K562 (cell line): ENCODE measurements at regions not wholly inside any gene's neighbourhood (a gene's known extent, or its start where the extent isn't known, plus 50 kb on each side); places are given as distances from the start of the nearest gene placed in this dataset.

Source experiments
- ATAC-seq: fragments of 200-7000 bp; cut with Tn5 transposase; 3 replicates; pipeline ENCODE4 v1.9.1; 2020; ENCODE audit warnings: moderate library complexity
- BruUV-seq: library from RNA; stranded (reverse); fragments of 400-500 nt; replicated peaks from 2 replicates; lab custom pipeline; 2021; lab: Mats Ljungman, UMichigan
- CTCF ChIA-PET: fragments of 300-600 bp; formaldehyde crosslinking; extraction: SDS; loops from one replicate; lab custom pipeline; 2021; ENCODE audit warnings: low intra/inter-chr PET ratio; lab: Yijun Ruan, JAX
- POLR2A ChIA-PET: fragments of 300-600, 350-650 bp; sonication (Branson Sonifier 250); formaldehyde crosslinking; extraction: SDS; loops from one replicate; lab custom pipeline; 2021; ENCODE audit warnings: antibody characterized with exemption, inconsistent platforms; lab: Yijun Ruan, JAX
- DNase-seq, 4 experiments: peaks; one replicate each; pipeline versions ENCODE4 v3.0.0 to v3.0.0-alpha.2; 2011 to 2018; ENCODE audit warnings: low spot score in 3 of 4, mixed read lengths in 3 of 4; ENCODE audit errors: extremely low read depth in 1 of 4
- FAIRE-seq: peaks from 2 replicates; lab custom pipeline; 2011; peaks lifted over from hg19 to GRCh38; lab: Jason Lieb, UNC
- H2AFZ ChIP-seq: 2 replicates; pipeline ENCODE4 v1.6.0; 2011; ENCODE audit warnings: low read depth, low read length, control low read depth, inconsistent platforms
- H3K27ac ChIP-seq: fragments of 200-600 bp; 3 replicates; pipeline ENCODE4 v1.8.0; 2011; ENCODE audit warnings: low read depth, mild to moderate bottlenecking, control low read depth, inconsistent platforms, low read length, moderate library complexity, mixed read lengths; ENCODE audit errors: extremely low read depth
- H3K27me3 ChIP-seq, 2 experiments: fragments of 300-600 bp in 1 of 2; 2 replicates in 1 of 2; 3 replicates in 1 of 2; pipeline versions ENCODE4 v1.6.0 to v1.8.0; 2011; ENCODE audit warnings: inconsistent platforms in 2 of 2, low read length in 2 of 2, mild to moderate bottlenecking in 1 of 2, mixed read lengths in 1 of 2, moderate library complexity in 1 of 2; ENCODE audit not compliant: control insufficient read depth in 2 of 2, insufficient read depth in 2 of 2
- H3K36me3 ChIP-seq: fragments of 300-600 bp; 3 replicates; pipeline ENCODE4 v1.8.0; 2011; ENCODE audit warnings: mild to moderate bottlenecking, low read length, inconsistent platforms; ENCODE audit not compliant: control insufficient read depth, insufficient read depth
- H3K4me1 ChIP-seq, 2 experiments: fragments of 200-600 bp in 1 of 2; replicated peaks in 1 of 2; 2 replicates in 1 of 2; 3 replicates in 1 of 2; pipeline versions ENCODE4 v1.5.1 to v1.8.0; 2011; ENCODE audit warnings: inconsistent platforms in 2 of 2, low read length in 2 of 2, mild to moderate bottlenecking in 1 of 2, mixed read lengths in 1 of 2, moderate library complexity in 1 of 2; ENCODE audit not compliant: control insufficient read depth in 2 of 2, insufficient read depth in 2 of 2
- H3K4me2 ChIP-seq: 2 replicates; pipeline ENCODE4 v1.6.1; 2011; ENCODE audit warnings: low read length, control low read depth, inconsistent platforms, mixed read lengths; ENCODE audit not compliant: insufficient read depth
- H3K4me3 ChIP-seq: fragments of 200-600 bp; sonication (generic), shearing (Covaris generic); 2 replicates; pipeline ENCODE4 v1.5.1; 2016; ENCODE audit warnings: control low read depth, inconsistent platforms
- H3K79me2 ChIP-seq: fragments of 200-600 bp; 3 replicates; pipeline ENCODE4 v1.8.0; 2011; ENCODE audit warnings: low read length, inconsistent platforms; ENCODE audit not compliant: control insufficient read depth, insufficient read depth
- H3K9ac ChIP-seq, 2 experiments: 2 replicates each; pipeline versions ENCODE4 v1.6.0 to v1.6.1; 2011; ENCODE audit warnings: low read depth in 2 of 2, low read length in 2 of 2, control low read depth in 1 of 2, inconsistent platforms in 1 of 2, mild to moderate bottlenecking in 1 of 2, mixed read lengths in 1 of 2; ENCODE audit not compliant: insufficient read depth in 1 of 2
- H3K9me1 ChIP-seq: one replicate; pipeline ENCODE4 v1.6.0; 2011; ENCODE audit warnings: inconsistent platforms, mild to moderate bottlenecking, low read length, moderate library complexity; ENCODE audit not compliant: control insufficient read depth, insufficient read depth
- H3K9me3 ChIP-seq: replicated peaks from 2 replicates; pipeline ENCODE4 v1.5.1; 2011; ENCODE audit warnings: low read depth, low read length, inconsistent platforms; ENCODE audit not compliant: control insufficient read depth, insufficient read depth
- H4K20me1 ChIP-seq: replicated peaks from 2 replicates; pipeline ENCODE4 v1.6.1; 2011; ENCODE audit warnings: low read length, inconsistent platforms, mixed read lengths; ENCODE audit not compliant: control insufficient read depth, insufficient read depth
- NCOA6 ChIP-seq: fragments of 450-650 bp; IDR thresholded peaks from 2 replicates; pipeline ENCODE4 v1.6.1; 2017; ENCODE audit warnings: mild to moderate bottlenecking
- NKRF ChIP-seq: fragments of 450-650 bp; IDR thresholded peaks from 2 replicates; pipeline ENCODE4 v1.6.1; 2016; ENCODE audit warnings: borderline replicate concordance
- NR2C1 ChIP-seq, 2 experiments: fragments of 450-650 bp; IDR thresholded peaks; 2 replicates each; pipeline ENCODE4 v1.6.1; 2017; ENCODE audit warnings: mild to moderate bottlenecking in 2 of 2, antibody characterized with exemption in 1 of 2, inconsistent platforms in 1 of 2, missing compliant biosample characterization in 1 of 2, missing genetic modification characterization in 1 of 2
- PREB ChIP-seq: sonication (generic); formaldehyde crosslinking; IDR thresholded peaks from 2 replicates; pipeline ENCODE4 v1.8.1; 2023; ENCODE audit warnings: mild to moderate bottlenecking, missing genetic modification reagents
- RUNX1 ChIP-seq: sonication (generic); IDR thresholded peaks from 2 replicates; pipeline ENCODE4 v1.6.1; 2016; ENCODE audit warnings: antibody characterized with exemption, low read depth
- TEAD1 ChIP-seq, 2 experiments: fragments of 450-650 bp in 1 of 2; sonication (generic) in 1 of 2; formaldehyde crosslinking; IDR thresholded peaks; 2 replicates each; pipeline versions ENCODE4 v1.4.0 to v1.8.0; 2020 to 2022; ENCODE audit warnings: mild to moderate bottlenecking in 2 of 2, missing genetic modification reagents in 1 of 2
- TFAM ChIP-seq: fragments of 250-450 bp; sonication (Bioruptor Pico); conservative IDR thresholded peaks from 2 replicates; pipeline ENCODE4 v1.5.0; 2021; ENCODE audit warnings: mild to moderate bottlenecking, moderate library complexity
- TRIM28 ChIP-seq: fragments of 450-650 bp; IDR thresholded peaks from 2 replicates; pipeline ENCODE4 v1.6.1; 2017
- VEZF1 ChIP-seq: fragments of 200-800 bp; sonication (Bioruptor generic); IDR thresholded peaks from 2 replicates; pipeline ENCODE4 v1.6.1; 2017; ENCODE audit warnings: missing genetic modification characterization, missing compliant biosample characterization
- ZBTB33 ChIP-seq: sonication (generic); formaldehyde crosslinking; IDR thresholded peaks from 2 replicates; pipeline ENCODE4 v1.8.1; 2023; ENCODE audit warnings: mild to moderate bottlenecking, missing genetic modification reagents
- ZNF133 ChIP-seq: fragments of 250-450 bp; sonication (Bioruptor Pico); IDR thresholded peaks from 2 replicates; pipeline ENCODE4 v1.4.0; 2020; ENCODE audit warnings: mild to moderate bottlenecking
- ZNF436 ChIP-seq: fragments of 250-450, 450-650 bp; sonication (Bioruptor Pico); formaldehyde crosslinking; IDR thresholded peaks from 2 replicates; pipeline ENCODE4 v1.7.0; 2020; ENCODE audit warnings: mild to moderate bottlenecking
- WGBS: fragments of 100-300 bp; shearing (Covaris generic); methylation state at CpG from one replicate; pipeline ENCODE4 v1.1.6; 2016; ENCODE audit warnings: low coverage, mixed read lengths; ENCODE audit not compliant: insufficient coverage; ENCODE audit errors: missing lambda C conversion rate; 5-methylcytosine and 5-hydroxymethylcytosine counted together
- in situ Hi-C: fragments of 300-500 bp; cut with MboI; formaldehyde crosslinking; loops from 4 replicates; pipeline ENCODE4 v1.15.0; 2018; ENCODE audit warnings: inconsistent platforms, mixed read lengths
- intact Hi-C: fragments of 100-400 bp; cut with micrococcal nuclease; formaldehyde crosslinking; loops from 2 replicates; pipeline ENCODE4 v1.14.2; 2022

GRCh38 chr5:61737301-61737963, 405.4 kb downstream of the ZSWIM6 start:
- H3K27me3 ChIP-seq, result 0 out of 5 replicates have a peak, but pooled peaks cover 3 to 11% of the 10 kb centered on the region in 2 experiments
- no peak overlapping the region for H2AFZ ChIP-seq
- H3K27ac ChIP-seq, result no peak overlapping the region
- no peak for ATAC-seq
- H3K4me3 ChIP-seq, result no peak overlapping the region
- no TSS peak for BruUV-seq
- intact Hi-C loops (no loop called here), in situ Hi-C loops (no loop called here)
- no peaks in the 10 kb centered on the region for H3K79me2 ChIP-seq
- POLR2A ChIA-PET, result no interaction called here
- CTCF ChIA-PET, result no interaction called here
- no peaks in the 10 kb centered on the region for H3K9me3 ChIP-seq
- TF ChIP-seq PREB (CRISPR knock-in tag) (no peak), TFAM (CRISPR knock-in tag) (no peak), TRIM28 (no peak), VEZF1 (CRISPR knock-in tag) (no peak), TEAD1 (CRISPR knock-in tag; IDR thresholded peaks at IDR 0.05) (no peak), NCOA6 (no peak), ZNF133 (CRISPR knock-in tag) (no peak), NR2C1 (IDR thresholded peaks at IDR 0.05) (no peak), NR2C1 (tag; IDR thresholded peaks at IDR 0.05) (no peak), ZNF436 (no peak), RUNX1 (no peak), NKRF (no peak), ZBTB33 (CRISPR knock-in tag) (no peak)
- no peaks in the 10 kb centered on the region for H4K20me1 ChIP-seq
- no peak overlapping the region for H3K9ac ChIP-seq
- no peaks in the 10 kb centered on the region for H3K36me3 ChIP-seq
- DNase-seq, result no peak
- H3K9me1 ChIP-seq, result no peaks in the 10 kb centered on the region
- H3K4me2 ChIP-seq, result no peak overlapping the region
- 1% methylated on average over 15 of the region's 15 CpGs for WGBS
- H3K4me1 ChIP-seq, result no peaks in the 10 kb centered on the region
- no peak for FAIRE-seq
